Upper lobe of left lung (tissue), 6 donors: ENCODE measurements at regions not wholly inside any gene's neighbourhood (a gene's known extent, or its start where the extent isn't known, plus 50 kb on each side); places are given as distances from the start of the nearest gene placed in this dataset.

Source experiments
- ATAC-seq, 2 donors: fragments of 200-7000 bp; cut with Tn5 transposase; one replicate each; pipeline ENCODE4 v1.9.1; 2022; ENCODE audit warnings: mild to moderate bottlenecking in 2 of 2, moderate library complexity in 2 of 2; ENCODE audit not compliant: low FRiP score in 2 of 2
- DNase-seq, 2 donors: peaks; one replicate each; pipeline ENCODE4 v3.0.0-alpha.2; 2019 to 2020
- H3K27ac ChIP-seq, 4 donors: fragments of 200-600 bp; sonication (generic); one replicate each; pipeline ENCODE4 v1.5.1; 2016 to 2019
- H3K27me3 ChIP-seq, 4 donors: fragments of 200-600 bp; sonication (generic); one replicate each; pipeline ENCODE4 v1.5.1; 2017 to 2019
- H3K36me3 ChIP-seq, 4 donors: fragments of 200-600 bp; sonication (generic); one replicate each; pipeline ENCODE4 v1.5.1; 2016 to 2019
- H3K4me1 ChIP-seq, 4 donors: fragments of 200-600 bp; sonication (generic); one replicate each; pipeline ENCODE4 v1.5.1; 2018 to 2019
- H3K4me3 ChIP-seq, 4 donors: fragments of 200-600 bp; sonication (generic); one replicate each; pipeline ENCODE4 v1.5.1; 2017 to 2019; ENCODE audit warnings: mild to moderate bottlenecking in 2 of 4, moderate library complexity in 1 of 4
- H3K9me3 ChIP-seq, 4 donors: fragments of 200-600 bp; sonication (generic); one replicate each; pipeline ENCODE4 v1.5.1; 2018 to 2019
- EP300 ChIP-seq, 4 donors: sonication (generic); formaldehyde crosslinking; IDR thresholded peaks; one replicate each; pipeline ENCODE4 v1.5.1; 2017; ENCODE audit warnings: antibody characterized with exemption in 4 of 4, control low read depth in 2 of 4
- POLR2A ChIP-seq, 4 donors: fragments of 450-650 bp; IDR thresholded peaks; one replicate each; pipeline ENCODE4 v1.5.1; 2016 to 2017; ENCODE audit warnings: antibody characterized with exemption in 4 of 4, mild to moderate bottlenecking in 2 of 4
- POLR2AphosphoS5 ChIP-seq, 2 donors: sonication (generic); formaldehyde crosslinking; IDR thresholded peaks; one replicate each; pipeline ENCODE4 v1.5.1; 2017; ENCODE audit warnings: antibody characterized with exemption in 2 of 2
- WGBS, 2 donors: methylation state at CpG; one replicate each; pipeline ENCODE4 v1.1.5; 2017 to 2018; 5-methylcytosine and 5-hydroxymethylcytosine counted together
- TF ChIP-seq, protein P1 (sequence below), 6 experiments: fragments of 450-650 bp in 4 of 6; fragments of 200-600 bp in 2 of 6; sonication (generic) in 2 of 6; IDR thresholded peaks; one replicate each; pipeline ENCODE4 v1.5.1; 2016 to 2019; ENCODE audit warnings: antibody characterized with exemption in 6 of 6
- donor health status: DM: no; HTN: no; CAD: no; lungs with moderate emphysema.
- donor health status: DM: no; HTN: yes; CAD: no; lungs with severe emphysema.

DNA sequence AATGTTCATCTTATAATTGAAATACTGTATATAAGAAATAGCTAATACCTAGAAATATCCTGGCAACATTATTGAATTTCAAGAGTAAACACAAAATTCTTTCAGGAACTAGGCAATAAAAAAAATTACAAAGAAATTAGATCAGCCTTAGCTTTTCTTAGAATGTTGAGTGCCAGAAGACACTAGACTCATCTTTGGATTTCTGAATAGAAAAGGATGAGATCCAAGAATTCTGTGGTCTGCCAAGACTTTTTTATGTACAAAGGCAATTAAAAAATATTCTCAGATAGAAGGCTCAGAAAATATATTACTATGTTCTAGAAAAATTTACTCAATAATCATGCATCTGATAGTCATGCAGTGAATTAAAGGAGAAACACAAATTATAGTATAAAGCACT, 294.5 kb upstream of the CDIN1 start:
- Histone ChIP-seq H3K36me3 (no peaks in the 10 kb centered on the region), H3K4me1 (no peaks in the 10 kb centered on the region), H3K27me3 (no peaks in the 10 kb centered on the region), H3K27ac (no peak overlapping the region), H3K4me3 (no peak overlapping the region), H3K9me3 (no peaks in the 10 kb centered on the region)
- no peak for TF ChIP-seq EP300 (IDR thresholded peaks at IDR 0.05)
- no peak for TF ChIP-seq POLR2AphosphoS5 (IDR thresholded peaks at IDR 0.05)
- no peak for TF ChIP-seq POLR2A (IDR thresholded peaks at IDR 0.05)
- TF ChIP-seq, protein P1, sequence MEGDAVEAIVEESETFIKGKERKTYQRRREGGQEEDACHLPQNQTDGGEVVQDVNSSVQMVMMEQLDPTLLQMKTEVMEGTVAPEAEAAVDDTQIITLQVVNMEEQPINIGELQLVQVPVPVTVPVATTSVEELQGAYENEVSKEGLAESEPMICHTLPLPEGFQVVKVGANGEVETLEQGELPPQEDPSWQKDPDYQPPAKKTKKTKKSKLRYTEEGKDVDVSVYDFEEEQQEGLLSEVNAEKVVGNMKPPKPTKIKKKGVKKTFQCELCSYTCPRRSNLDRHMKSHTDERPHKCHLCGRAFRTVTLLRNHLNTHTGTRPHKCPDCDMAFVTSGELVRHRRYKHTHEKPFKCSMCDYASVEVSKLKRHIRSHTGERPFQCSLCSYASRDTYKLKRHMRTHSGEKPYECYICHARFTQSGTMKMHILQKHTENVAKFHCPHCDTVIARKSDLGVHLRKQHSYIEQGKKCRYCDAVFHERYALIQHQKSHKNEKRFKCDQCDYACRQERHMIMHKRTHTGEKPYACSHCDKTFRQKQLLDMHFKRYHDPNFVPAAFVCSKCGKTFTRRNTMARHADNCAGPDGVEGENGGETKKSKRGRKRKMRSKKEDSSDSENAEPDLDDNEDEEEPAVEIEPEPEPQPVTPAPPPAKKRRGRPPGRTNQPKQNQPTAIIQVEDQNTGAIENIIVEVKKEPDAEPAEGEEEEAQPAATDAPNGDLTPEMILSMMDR (IDR thresholded peaks at IDR 0.05), result no peak
- DNase-seq (no peak), ATAC-seq (no peak)

DNA sequence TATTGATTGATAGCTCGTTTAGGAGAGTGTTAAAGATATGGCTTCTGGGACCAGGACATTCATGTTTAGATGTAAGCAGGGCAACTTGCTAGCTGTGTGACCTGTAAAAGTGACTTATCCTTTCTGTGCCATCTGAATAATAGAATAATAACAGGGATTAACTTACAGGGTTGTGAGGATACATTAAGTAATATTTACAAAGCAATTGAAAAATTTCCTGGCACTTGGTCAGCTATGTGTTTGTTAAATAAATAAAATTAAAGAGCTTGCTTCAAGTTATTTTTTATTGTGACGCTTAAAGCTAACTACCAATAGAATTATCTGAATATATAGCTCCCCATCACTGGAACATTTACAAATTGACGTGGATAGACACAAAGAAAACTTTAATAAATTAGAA, 287.9 kb upstream of the CDIN1 start:
- Histone ChIP-seq H3K36me3 (no peaks in the 10 kb centered on the region), H3K4me1 (no peaks in the 10 kb centered on the region), H3K4me3 (no peak overlapping the region), H3K27ac (no peak overlapping the region), H3K27me3 (no peaks in the 10 kb centered on the region), H3K9me3 (no peaks in the 10 kb centered on the region)
- WGBS, 2 donors, result 82% methylated on average over 3 of the region's 3 CpGs
- TF ChIP-seq EP300 (IDR thresholded peaks at IDR 0.05) (no peak), POLR2A (IDR thresholded peaks at IDR 0.05) (no peak), POLR2AphosphoS5 (IDR thresholded peaks at IDR 0.05) (no peak)
- TF ChIP-seq, protein P1 (IDR thresholded peaks at IDR 0.05), result no peak
- DNase-seq (no peak), ATAC-seq (no peak)

DNA sequence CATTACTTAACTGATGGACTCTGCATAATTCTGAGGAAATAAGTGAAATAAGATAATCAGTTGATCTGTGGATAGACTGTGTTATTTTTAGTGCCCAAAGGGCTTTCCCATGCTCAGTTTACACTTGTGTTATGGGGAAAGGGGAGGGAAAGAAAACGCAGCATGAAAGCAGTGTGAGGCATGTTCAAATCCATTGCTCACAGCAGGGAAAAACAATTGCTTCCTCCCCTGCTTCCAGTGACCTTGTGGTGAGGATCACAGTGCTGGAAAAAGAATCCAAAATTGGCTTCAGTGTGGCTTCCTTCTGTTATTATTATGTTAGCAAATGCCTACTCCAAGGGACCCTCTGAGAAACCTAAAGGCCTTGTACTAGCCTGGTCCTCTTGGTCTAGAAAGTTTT, 285.1 kb upstream of the CDIN1 start:
- ATAC-seq (no peak), DNase-seq (no peak)
- no peaks in the 10 kb centered on the region for H3K27me3 ChIP-seq
- 44 to 56% methylated on average over 1 of the region's 1 CpG for WGBS, 2 donors
- no peak overlapping the region for H3K27ac ChIP-seq
- H3K4me3 ChIP-seq, result no peak overlapping the region
- H3K4me1 ChIP-seq, result no peaks in the 10 kb centered on the region
- no peaks in the 10 kb centered on the region for H3K9me3 ChIP-seq
- no peaks in the 10 kb centered on the region for H3K36me3 ChIP-seq
- TF ChIP-seq, protein P1 (IDR thresholded peaks at IDR 0.05), result no peak
- no peak for TF ChIP-seq POLR2AphosphoS5 (IDR thresholded peaks at IDR 0.05)
- TF ChIP-seq POLR2A (IDR thresholded peaks at IDR 0.05), result no peak
- TF ChIP-seq EP300 (IDR thresholded peaks at IDR 0.05), result no peak

DNA sequence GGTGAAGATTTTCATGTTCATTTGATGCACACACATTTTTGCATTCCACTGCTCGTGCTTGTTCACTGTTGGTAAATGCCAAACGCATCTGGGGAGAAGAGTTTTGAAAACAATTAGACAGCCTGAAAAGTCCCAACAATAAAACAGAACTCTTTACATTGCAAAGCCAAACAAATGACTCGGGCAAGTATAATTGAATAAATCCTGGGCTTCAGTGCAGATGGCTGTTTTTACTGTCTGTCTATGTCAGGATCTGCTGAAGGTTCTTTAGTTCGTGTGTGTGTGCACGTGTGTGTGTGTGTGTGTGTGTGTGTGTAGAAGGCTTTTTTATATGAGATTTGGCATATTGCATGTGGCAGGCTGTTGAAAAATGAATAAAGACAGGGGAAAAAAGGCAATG, 277.5 kb upstream of the CDIN1 start:
- TF ChIP-seq POLR2A (IDR thresholded peaks at IDR 0.05), result no peak
- TF ChIP-seq, protein P1 (IDR thresholded peaks at IDR 0.05), result no peak
- TF ChIP-seq EP300 (IDR thresholded peaks at IDR 0.05), result no peak
- no peak for TF ChIP-seq POLR2AphosphoS5 (IDR thresholded peaks at IDR 0.05)
- no peak for ATAC-seq
- no peak overlapping the region for H3K4me3 ChIP-seq
- no peak overlapping the region for H3K27ac ChIP-seq
- H3K36me3 ChIP-seq, result no peaks in the 10 kb centered on the region
- 81% methylated on average over 5 of the region's 5 CpGs for WGBS, 2 donors
- H3K27me3 ChIP-seq, result no peaks in the 10 kb centered on the region
- H3K4me1 ChIP-seq, result no peaks in the 10 kb centered on the region
- DNase-seq, result no peak
- H3K9me3 ChIP-seq, result no peaks in the 10 kb centered on the region

DNA sequence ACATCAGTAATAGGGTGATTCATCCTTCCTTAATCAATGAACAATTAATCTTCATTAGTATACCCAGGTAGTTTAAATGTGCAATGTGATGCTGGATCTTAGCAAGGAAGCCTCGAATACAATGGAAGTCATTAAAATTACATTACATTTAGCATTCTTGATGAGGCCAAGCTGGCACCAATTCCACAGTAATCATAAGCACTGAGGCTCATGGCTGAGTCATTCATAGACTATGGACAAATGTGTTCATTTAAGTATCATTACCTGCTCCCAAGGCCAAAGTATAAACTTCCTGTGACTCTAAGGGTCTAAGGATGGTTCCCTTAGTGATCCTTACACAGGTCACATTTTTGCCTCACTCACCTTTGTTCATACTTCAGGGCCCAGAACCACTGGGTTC, 266.4 kb upstream of the CDIN1 start:
- DNase-seq, result no peak

More for the DNA sequence above, 266.4 kb upstream of the CDIN1 start:
- ATAC-seq, result no peak
- Histone ChIP-seq H3K27me3 (no peaks in the 10 kb centered on the region), H3K4me1 (no peaks in the 10 kb centered on the region), H3K9me3 (peaks cover 0 to 2% (median 0%) of the 10 kb centered on the region in 4 donors), H3K27ac (no peak overlapping the region), H3K36me3 (no peaks in the 10 kb centered on the region), H3K4me3 (no peak overlapping the region)
- 58 to 61% methylated on average over 1 of the region's 1 CpG for WGBS, 2 donors
- TF ChIP-seq EP300 (IDR thresholded peaks at IDR 0.05) (no peak), POLR2A (IDR thresholded peaks at IDR 0.05) (no peak), POLR2AphosphoS5 (IDR thresholded peaks at IDR 0.05) (no peak)
- TF ChIP-seq, protein P1 (IDR thresholded peaks at IDR 0.05), result no peak
